BE2C (cell line): ENCODE measurements at regions not wholly inside any gene's neighbourhood (a gene's known extent, or its start where the extent isn't known, plus 50 kb on each side); places are given as distances from the start of the nearest gene placed in this dataset.

Experiments used
- DNase-seq: peaks from one replicate; pipeline ENCODE4 v3.0.0-alpha.2; 2020
- H3K27me3 ChIP-seq: fragments of 250-450 bp; sonication (Bioruptor Pico); 2 replicates; pipeline ENCODE4 v1.5.1; 2020; ENCODE audit warnings: mild to moderate bottlenecking
- H3K36me3 ChIP-seq: fragments of 250-450 bp; sonication (Bioruptor Pico); 2 replicates; pipeline ENCODE4 v1.5.1; 2020; ENCODE audit warnings: mild to moderate bottlenecking
- H3K4me1 ChIP-seq: fragments of 250-450 bp; sonication (Bioruptor Pico); 2 replicates; pipeline ENCODE4 v1.5.1; 2020
- H3K4me3 ChIP-seq: 2 replicates; pipeline ENCODE4 v1.5.1; 2011; ENCODE audit warnings: low read depth, low read length
- H3K9me3 ChIP-seq: fragments of 250-450 bp; sonication (Bioruptor Pico); 2 replicates; pipeline ENCODE4 v1.5.1; 2020
- TF ChIP-seq, protein P1 (sequence below): IDR thresholded peaks from 2 replicates; pipeline ENCODE4 v1.5.1; 2012; ENCODE audit warnings: mild to moderate bottlenecking, low read depth, low read length

DNA sequence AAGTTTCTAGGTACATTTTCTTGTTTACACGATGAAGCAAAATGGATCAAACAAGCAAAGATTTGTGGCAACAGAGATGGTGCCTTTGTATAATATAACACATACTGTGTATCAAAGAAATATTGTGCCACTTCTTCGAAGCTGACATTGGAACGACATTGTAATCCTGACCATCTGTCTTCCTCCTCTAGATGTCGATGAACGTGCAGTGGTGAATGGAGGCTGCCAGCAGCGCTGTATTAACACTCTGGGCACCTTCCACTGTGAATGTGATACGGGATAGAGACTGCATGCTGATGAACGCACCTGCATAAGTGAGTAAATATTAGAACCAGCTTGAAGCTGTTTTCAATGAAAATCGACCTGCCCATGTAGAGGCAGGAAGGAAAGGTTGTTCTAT is 613.3 kb upstream of the GOLIM4 start:
- H3K27me3 ChIP-seq: no peaks in the 10 kb centered on the region
- H3K4me1 ChIP-seq: no peaks in the 10 kb centered on the region
- no peaks in the 10 kb centered on the region for H3K9me3 ChIP-seq
- no peaks in the 10 kb centered on the region for H3K36me3 ChIP-seq
- no peak overlapping the region for H3K4me3 ChIP-seq
- TF ChIP-seq, protein P1, sequence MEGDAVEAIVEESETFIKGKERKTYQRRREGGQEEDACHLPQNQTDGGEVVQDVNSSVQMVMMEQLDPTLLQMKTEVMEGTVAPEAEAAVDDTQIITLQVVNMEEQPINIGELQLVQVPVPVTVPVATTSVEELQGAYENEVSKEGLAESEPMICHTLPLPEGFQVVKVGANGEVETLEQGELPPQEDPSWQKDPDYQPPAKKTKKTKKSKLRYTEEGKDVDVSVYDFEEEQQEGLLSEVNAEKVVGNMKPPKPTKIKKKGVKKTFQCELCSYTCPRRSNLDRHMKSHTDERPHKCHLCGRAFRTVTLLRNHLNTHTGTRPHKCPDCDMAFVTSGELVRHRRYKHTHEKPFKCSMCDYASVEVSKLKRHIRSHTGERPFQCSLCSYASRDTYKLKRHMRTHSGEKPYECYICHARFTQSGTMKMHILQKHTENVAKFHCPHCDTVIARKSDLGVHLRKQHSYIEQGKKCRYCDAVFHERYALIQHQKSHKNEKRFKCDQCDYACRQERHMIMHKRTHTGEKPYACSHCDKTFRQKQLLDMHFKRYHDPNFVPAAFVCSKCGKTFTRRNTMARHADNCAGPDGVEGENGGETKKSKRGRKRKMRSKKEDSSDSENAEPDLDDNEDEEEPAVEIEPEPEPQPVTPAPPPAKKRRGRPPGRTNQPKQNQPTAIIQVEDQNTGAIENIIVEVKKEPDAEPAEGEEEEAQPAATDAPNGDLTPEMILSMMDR: no peak
- no peak for DNase-seq

DNA sequence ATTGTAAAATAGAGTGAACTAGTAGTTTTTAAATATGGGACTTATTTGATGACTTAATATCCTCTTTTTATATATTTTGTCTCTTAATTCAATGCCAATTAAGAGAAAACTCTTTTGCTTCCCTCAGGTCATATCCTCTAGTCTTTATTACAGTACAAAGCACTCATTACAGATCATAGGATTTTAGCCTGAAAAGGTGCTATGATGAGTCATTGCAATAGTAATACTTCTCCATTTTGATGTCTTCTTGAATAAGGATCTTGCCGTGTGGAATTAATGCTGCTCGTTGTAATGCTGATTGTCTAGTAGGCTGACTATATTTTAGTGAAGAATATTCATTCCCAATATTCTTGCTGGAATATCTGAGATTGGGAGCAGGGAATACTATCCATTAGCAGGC is 612.2 kb upstream of the GOLIM4 start:
- TF ChIP-seq, protein P1: no peak
- no peaks in the 10 kb centered on the region for H3K36me3 ChIP-seq
- DNase-seq: no peak
- no peak overlapping the region for H3K4me3 ChIP-seq
- no peaks in the 10 kb centered on the region for H3K9me3 ChIP-seq
- H3K27me3 ChIP-seq: no peaks in the 10 kb centered on the region
- no peaks in the 10 kb centered on the region for H3K4me1 ChIP-seq

DNA sequence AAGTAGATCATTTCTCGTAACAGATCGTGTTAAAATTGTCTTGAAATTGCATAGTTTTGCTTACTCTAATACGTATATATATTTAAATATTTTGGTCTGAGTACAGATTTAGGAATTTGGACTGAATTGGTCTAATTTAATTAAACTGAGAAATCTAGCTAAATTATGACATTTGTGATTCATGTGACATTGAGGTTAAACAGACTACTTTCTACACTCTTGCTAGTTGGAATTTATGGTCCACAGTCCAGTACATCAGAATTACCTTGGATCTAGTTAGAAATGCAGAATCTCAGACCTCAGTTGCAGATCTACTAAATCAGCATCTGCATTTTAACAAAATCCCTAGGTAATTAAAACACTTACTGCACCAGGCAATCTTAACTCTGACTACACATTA is 609.7 kb upstream of the GOLIM4 start:
- Histone ChIP-seq H3K27me3 (no peaks in the 10 kb centered on the region), H3K4me1 (no peaks in the 10 kb centered on the region), H3K4me3 (no peak overlapping the region), H3K9me3 (no peaks in the 10 kb centered on the region), H3K36me3 (no peaks in the 10 kb centered on the region)
- DNase-seq: no peak
- TF ChIP-seq, protein P1: no peak

DNA sequence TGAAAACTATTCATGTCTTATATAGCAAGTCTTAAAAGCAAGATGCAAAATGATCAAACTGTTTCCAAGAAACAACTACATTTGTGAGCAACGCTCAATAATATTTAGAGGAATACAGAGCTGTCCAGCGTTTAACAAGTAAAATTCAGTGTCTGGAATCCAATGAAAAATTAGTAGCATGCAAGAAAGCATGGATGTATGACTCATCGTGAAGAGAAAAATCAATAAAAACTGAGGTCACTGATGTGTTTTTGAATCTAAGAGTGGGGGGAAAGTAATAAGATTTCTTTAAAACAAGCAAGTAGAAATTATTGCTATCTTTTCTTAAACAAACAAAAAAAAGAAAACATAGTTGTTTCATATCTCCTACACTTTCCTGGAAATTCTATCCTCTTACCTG is 600.3 kb upstream of the GOLIM4 start:
- H3K4me3 ChIP-seq: no peak overlapping the region
- no peaks in the 10 kb centered on the region for H3K9me3 ChIP-seq
- no peaks in the 10 kb centered on the region for H3K4me1 ChIP-seq
- no peaks in the 10 kb centered on the region for H3K36me3 ChIP-seq
- no peak for DNase-seq
- TF ChIP-seq, protein P1: no peak
- no peaks in the 10 kb centered on the region for H3K27me3 ChIP-seq

DNA sequence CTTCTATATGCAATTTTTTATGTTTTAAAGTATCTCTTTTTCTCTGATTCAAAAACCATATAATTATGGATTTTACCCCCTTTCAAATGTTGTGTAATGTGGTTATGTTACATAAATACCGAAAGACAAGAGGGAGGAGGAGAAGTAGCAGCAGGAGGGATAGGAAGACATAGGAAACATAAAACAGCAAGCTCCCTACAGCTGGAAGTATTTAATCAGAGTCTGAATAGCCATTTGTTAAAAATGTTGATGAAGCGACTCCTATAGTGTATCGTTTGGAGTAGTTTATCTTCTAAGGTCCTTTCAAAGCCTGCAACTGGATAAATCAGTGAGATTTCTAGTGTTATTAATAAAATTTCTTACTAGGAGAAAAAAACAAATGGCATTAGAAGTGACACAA is 598.1 kb upstream of the GOLIM4 start:
- H3K27me3 ChIP-seq: no peaks in the 10 kb centered on the region
- DNase-seq: no peak
- no peak overlapping the region for H3K4me3 ChIP-seq
- no peaks in the 10 kb centered on the region for H3K9me3 ChIP-seq
- H3K4me1 ChIP-seq: no peaks in the 10 kb centered on the region
- H3K36me3 ChIP-seq: no peaks in the 10 kb centered on the region
- TF ChIP-seq, protein P1: no peak

DNA sequence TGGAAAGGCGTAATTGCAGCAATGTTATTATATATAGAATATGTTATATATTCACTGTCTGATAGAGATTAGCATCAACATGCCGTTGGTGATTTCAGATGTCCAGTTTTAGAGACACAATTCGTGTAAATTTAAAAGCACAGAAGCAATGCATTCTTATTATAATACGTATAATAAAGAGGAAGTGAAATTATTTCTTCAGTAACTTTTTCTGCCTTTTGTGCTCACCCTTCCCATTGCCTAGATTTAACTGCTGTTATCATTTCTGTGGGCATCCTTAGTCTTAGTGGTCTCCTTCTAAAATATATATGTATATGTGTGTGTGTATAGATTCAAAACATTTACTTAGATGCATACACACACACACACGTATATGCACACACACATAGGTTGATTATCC is 592.5 kb upstream of the GOLIM4 start:
- H3K9me3 ChIP-seq: no peaks in the 10 kb centered on the region
- H3K4me1 ChIP-seq: no peaks in the 10 kb centered on the region
- no peaks in the 10 kb centered on the region for H3K36me3 ChIP-seq
- no peaks in the 10 kb centered on the region for H3K27me3 ChIP-seq
- DNase-seq: no peak
- no peak overlapping the region for H3K4me3 ChIP-seq
- TF ChIP-seq, protein P1: no peak
